T-cell (primary cell): ENCODE measurements at regions not wholly inside any gene's neighbourhood (a gene's known extent, or its start where the extent isn't known, plus 50 kb on each side); places are given as distances from the start of the nearest gene placed in this dataset.

ENCODE experiments used
- ATAC-seq, 4 experiments: fragments of 200-7000 bp in 3 of 4; fragments of 150-1000 bp in 1 of 4; cut with Tn5 transposase; replicated peaks in 1 of 4; 1 replicate in 3 of 4; 2 replicates in 1 of 4; pipeline ENCODE4 v1.10.0; 2021; ENCODE audit warnings: moderate library complexity in 3 of 4, mild to moderate bottlenecking in 2 of 4, moderate number of reproducible peaks in 1 of 4
- CTCF ChIA-PET, 2 donors: fragments of 300-600 bp; sonication (Branson Sonifier 250); formaldehyde crosslinking; loops; one replicate each; lab custom pipeline; 2022; ENCODE audit warnings: antibody characterized with exemption in 2 of 2; lab: Charles Lee
- POLR2A ChIA-PET, 2 donors: fragments of 300-600 bp; sonication (Branson Sonifier 250); formaldehyde crosslinking; loops; one replicate each; lab custom pipeline; 2022; ENCODE audit warnings: antibody characterized with exemption in 2 of 2; lab: Charles Lee
- DNase-seq, 35 experiments: peaks; one replicate each; pipeline versions ENCODE4 v3.0.0 to v3.0.0-alpha.2; 2013 to 2023
- H3K27ac ChIP-seq: one replicate; pipeline ENCODE4 v1.5.1; 2013; ENCODE audit warnings: low read length
- H3K27me3 ChIP-seq, 2 experiments: replicated peaks in 1 of 2; 1 replicate in 1 of 2; 2 replicates in 1 of 2; pipeline versions ENCODE4 v1.6.1 to v1.7.0; 2013; ENCODE audit warnings: low read length in 1 of 2, mixed read lengths in 1 of 2; ENCODE audit not compliant: control insufficient read depth in 2 of 2, insufficient read depth in 2 of 2; ENCODE audit errors: extremely low read depth in 1 of 2
- H3K36me3 ChIP-seq, 2 donors: 1 replicate in 1 of 2; 2 replicates in 1 of 2; pipeline versions ENCODE4 v1.6.1 to v1.7.0; 2013; ENCODE audit warnings: low read length in 1 of 2; ENCODE audit not compliant: control insufficient read depth in 2 of 2, insufficient read depth in 1 of 2; ENCODE audit errors: extremely low read depth in 1 of 2
- H3K4me1 ChIP-seq, 2 experiments: 1 replicate in 1 of 2; 2 replicates in 1 of 2; pipeline versions ENCODE4 v1.6.1 to v1.7.0; 2013; ENCODE audit warnings: low read length in 2 of 2, mixed read lengths in 1 of 2; ENCODE audit not compliant: insufficient read depth in 2 of 2, control insufficient read depth in 1 of 2; ENCODE audit errors: extremely low read depth in 1 of 2
- H3K4me3 ChIP-seq, 2 donors: 1 replicate in 1 of 2; 2 replicates in 1 of 2; pipeline versions ENCODE4 v1.5.1 to v1.7.0; 2013; ENCODE audit warnings: mild to moderate bottlenecking in 2 of 2, low read length in 1 of 2, moderate library complexity in 1 of 2; ENCODE audit not compliant: control insufficient read depth in 1 of 2; ENCODE audit errors: extremely low read depth in 1 of 2
- H3K9me3 ChIP-seq: 2 replicates; pipeline ENCODE4 v1.7.0; 2013
- H3K27ac Mint-ChIP-seq, 2 donors: one replicate each; pipeline ENCODE4 v1.8.0; 2020 to 2021; ENCODE audit warnings: mild to moderate bottlenecking in 2 of 2, mixed read lengths in 2 of 2
- H3K27me3 Mint-ChIP-seq, 2 donors: one replicate each; pipeline ENCODE4 v1.8.0; 2021 to 2022; ENCODE audit warnings: mixed read lengths in 2 of 2
- H3K36me3 Mint-ChIP-seq: one replicate; pipeline ENCODE4 v1.8.0; 2021; ENCODE audit warnings: mixed read lengths
- H3K4me1 Mint-ChIP-seq, 3 donors: one replicate each; pipeline ENCODE4 v1.8.0; 2020 to 2022; ENCODE audit warnings: mixed read lengths in 3 of 3, mild to moderate bottlenecking in 1 of 3
- H3K4me3 Mint-ChIP-seq, 3 donors: one replicate each; pipeline ENCODE4 v1.8.0; 2020 to 2022; ENCODE audit warnings: mild to moderate bottlenecking in 3 of 3, mixed read lengths in 3 of 3, moderate library complexity in 3 of 3
- H3K9me3 Mint-ChIP-seq, 3 donors: one replicate each; pipeline ENCODE4 v1.8.0; 2020 to 2022; ENCODE audit warnings: mixed read lengths in 3 of 3
- WGBS: methylation state at CpG from one replicate; pipeline ENCODE4 v1.1.5; 2013; ENCODE audit warnings: missing lambda C conversion rate; ENCODE audit not compliant: insufficient coverage; 5-methylcytosine and 5-hydroxymethylcytosine counted together

DNA sequence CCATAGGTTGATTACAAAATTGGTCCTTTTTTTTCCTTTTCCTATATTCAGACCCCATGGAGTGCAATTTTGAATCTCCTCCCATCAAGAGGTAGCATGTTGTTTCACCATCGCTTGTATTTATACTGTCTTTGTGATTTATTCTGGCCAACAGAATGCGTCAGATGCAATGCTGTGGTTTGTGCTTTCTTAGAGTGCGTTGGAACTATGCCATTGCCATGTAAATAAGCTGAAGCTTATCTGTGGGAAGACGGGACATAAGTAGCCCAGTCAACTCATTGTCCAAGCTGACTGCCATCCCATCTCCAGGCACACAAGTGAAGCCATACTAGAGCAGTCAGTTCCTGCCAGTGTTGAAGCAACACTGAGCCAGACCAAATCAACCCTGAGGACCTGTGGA lies 1339.3 kb upstream of the GOT2 start:
- ChIA-PET CTCF (no interaction called here), POLR2A (no interaction called here)
- Histone ChIP-seq H3K27ac (no peak overlapping the region), H3K4me1 (no peaks in the 10 kb centered on the region), H3K36me3 (no peaks in the 10 kb centered on the region), H3K4me3 (no peak overlapping the region), H3K27me3 (no peaks in the 10 kb centered on the region), H3K9me3 (no peaks in the 10 kb centered on the region)
- Mint-ChIP-seq H3K9me3 (peaks cover 8 to 33% (median 27%) of the 10 kb centered on the region in 3 donors), H3K36me3 (no peaks in the 10 kb centered on the region), H3K27me3 (no peaks in the 10 kb centered on the region), H3K27ac (no peak overlapping the region), H3K4me3 (no peak overlapping the region), H3K4me1 (no peaks in the 10 kb centered on the region)
- no peak for ATAC-seq
- no peak for DNase-seq
- WGBS: 80% methylated on average over 1 of the region's 4 CpGs

DNA sequence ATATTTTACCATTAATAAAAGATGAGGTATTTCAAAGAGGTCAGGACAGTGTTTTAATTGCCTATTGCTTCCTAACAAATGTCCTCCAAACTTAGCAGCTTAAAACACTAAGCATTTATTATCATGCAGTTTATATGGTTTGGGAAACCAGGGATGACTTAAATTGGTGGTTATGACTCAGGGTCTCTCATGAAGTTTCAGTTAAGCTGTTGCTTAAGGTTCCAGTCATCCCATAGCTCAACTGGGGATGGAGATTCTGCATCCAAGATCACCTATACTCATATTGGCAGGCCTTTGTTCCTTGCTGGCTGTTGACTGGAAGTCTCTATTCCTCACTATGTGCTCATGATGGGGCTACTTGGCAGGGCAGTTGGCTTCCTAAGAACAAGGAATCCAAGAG lies 1329.9 kb upstream of the GOT2 start:
- Mint-ChIP-seq H3K9me3 (peaks cover 3 to 17% (median 8%) of the 10 kb centered on the region in 3 donors), H3K27ac (no peak overlapping the region)
- POLR2A ChIA-PET: no interaction called here

DNA sequence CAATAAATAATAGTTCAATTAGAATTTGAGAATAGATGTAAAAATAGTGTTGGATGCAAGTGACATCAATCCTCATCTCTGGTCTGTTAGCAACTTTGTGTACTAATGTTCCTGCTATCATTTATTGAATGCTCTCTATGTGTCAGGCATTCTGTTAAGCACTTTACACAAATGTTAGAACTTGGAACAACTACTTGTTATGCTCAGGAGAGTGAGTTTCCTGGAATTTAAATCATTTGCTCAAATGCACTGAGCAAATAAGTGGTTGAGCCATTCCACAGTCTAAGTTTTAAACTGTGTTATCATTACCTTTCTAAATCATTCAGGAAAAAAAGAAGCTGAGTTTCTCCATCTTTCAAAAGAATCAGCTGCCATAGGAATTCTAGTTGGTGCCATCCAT lies 1327.3 kb upstream of the GOT2 start:
- peaks cover 14 to 24% (median 16%) of the 10 kb centered on the region in 3 donors for H3K9me3 Mint-ChIP-seq
- ATAC-seq (no peak), DNase-seq (no peak)
- no peaks in the 10 kb centered on the region for H3K36me3 Mint-ChIP-seq
- H3K27me3 Mint-ChIP-seq: no peaks in the 10 kb centered on the region
- Histone ChIP-seq H3K27ac (no peak overlapping the region), H3K9me3 (no peaks in the 10 kb centered on the region), H3K27me3 (no peaks in the 10 kb centered on the region), H3K4me1 (no peaks in the 10 kb centered on the region), H3K4me3 (no peak overlapping the region), H3K36me3 (no peaks in the 10 kb centered on the region)
- H3K4me1 Mint-ChIP-seq: no peaks in the 10 kb centered on the region
- POLR2A ChIA-PET: no interaction called here
- no peak overlapping the region for H3K27ac Mint-ChIP-seq
- H3K4me3 Mint-ChIP-seq: no peak overlapping the region
- CTCF ChIA-PET: no interaction called here

More for the DNA sequence above, 1329.9 kb upstream of the GOT2 start:
- Mint-ChIP-seq H3K4me3 (no peak overlapping the region), H3K36me3 (no peaks in the 10 kb centered on the region), H3K27me3 (no peaks in the 10 kb centered on the region), H3K4me1 (no peaks in the 10 kb centered on the region)
- Histone ChIP-seq H3K4me3 (no peak overlapping the region), H3K4me1 (no peaks in the 10 kb centered on the region), H3K27ac (no peak overlapping the region), H3K27me3 (no peaks in the 10 kb centered on the region), H3K9me3 (no peaks in the 10 kb centered on the region), H3K36me3 (no peaks in the 10 kb centered on the region)
- no peak for DNase-seq
- no peak for ATAC-seq
- CTCF ChIA-PET: no interaction called here

DNA sequence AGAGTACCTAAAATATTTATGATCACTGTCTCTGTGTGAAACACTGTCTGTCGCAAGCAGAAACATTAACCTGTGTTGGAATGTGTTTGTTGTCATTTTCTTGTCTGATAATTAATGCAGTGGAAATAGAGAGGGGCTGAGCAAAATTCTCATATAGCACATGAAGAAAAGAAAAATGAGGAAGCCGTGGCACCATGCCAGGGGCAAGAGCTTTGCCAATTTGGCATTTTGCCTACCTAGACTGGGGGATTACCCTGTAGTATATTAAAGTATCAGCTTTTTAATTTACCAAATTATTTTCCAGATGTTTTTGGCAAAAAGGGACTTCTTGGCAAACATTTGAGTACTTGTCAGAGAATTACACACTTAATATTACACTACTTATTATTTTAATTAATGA lies 1326.6 kb upstream of the GOT2 start:
- POLR2A ChIA-PET: no interaction called here

DNA sequence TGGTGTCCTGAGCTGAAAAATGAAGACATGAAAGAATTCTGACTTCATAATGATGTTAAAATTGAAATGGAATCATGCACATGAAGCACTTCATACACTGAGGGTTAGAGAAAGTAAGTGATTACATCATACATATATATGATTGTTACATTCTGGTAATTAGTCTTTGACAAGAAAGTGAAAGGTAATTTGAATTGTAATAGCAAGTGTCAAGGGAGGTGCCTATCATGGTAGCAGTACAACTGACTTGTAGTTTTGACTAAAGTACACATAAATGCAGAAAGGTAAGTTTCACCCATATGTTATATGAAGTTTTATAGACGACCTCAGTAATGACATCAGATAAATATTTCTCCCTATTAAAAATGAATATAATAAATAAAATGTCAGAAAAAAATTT lies 1325.0 kb upstream of the GOT2 start:
- Histone ChIP-seq H3K4me1 (no peaks in the 10 kb centered on the region), H3K27ac (no peak overlapping the region), H3K4me3 (no peak overlapping the region), H3K36me3 (no peaks in the 10 kb centered on the region), H3K27me3 (no peaks in the 10 kb centered on the region), H3K9me3 (no peaks in the 10 kb centered on the region)
- Mint-ChIP-seq H3K36me3 (no peaks in the 10 kb centered on the region), H3K9me3 (peaks cover 16 to 22% (median 17%) of the 10 kb centered on the region in 3 donors), H3K27me3 (no peaks in the 10 kb centered on the region), H3K4me3 (no peak overlapping the region), H3K4me1 (no peaks in the 10 kb centered on the region), H3K27ac (no peak overlapping the region)
- POLR2A ChIA-PET: no interaction called here
- DNase-seq: no peak
- ATAC-seq: no peak
- WGBS: no CpG with 5 or more reads among the region's 1 CpG
- CTCF ChIA-PET: no interaction called here

More for the DNA sequence above, 1326.6 kb upstream of the GOT2 start:
- H3K4me1 ChIP-seq: no peaks in the 10 kb centered on the region
- no peaks in the 10 kb centered on the region for H3K36me3 ChIP-seq
- no peaks in the 10 kb centered on the region for H3K4me1 Mint-ChIP-seq
- H3K27me3 Mint-ChIP-seq: no peaks in the 10 kb centered on the region
- no peak for ATAC-seq
- H3K36me3 Mint-ChIP-seq: no peaks in the 10 kb centered on the region
- no peaks in the 10 kb centered on the region for H3K9me3 ChIP-seq
- H3K27ac ChIP-seq: no peak overlapping the region
- no peak overlapping the region for H3K4me3 ChIP-seq
- WGBS: no CpG with 5 or more reads among the region's 2 CpGs
- H3K9me3 Mint-ChIP-seq: peaks cover 16 to 26% (median 18%) of the 10 kb centered on the region in 3 donors
- no peak overlapping the region for H3K4me3 Mint-ChIP-seq
- no peak overlapping the region for H3K27ac Mint-ChIP-seq
- CTCF ChIA-PET: no interaction called here
- H3K27me3 ChIP-seq: no peaks in the 10 kb centered on the region
- no peak for DNase-seq

DNA sequence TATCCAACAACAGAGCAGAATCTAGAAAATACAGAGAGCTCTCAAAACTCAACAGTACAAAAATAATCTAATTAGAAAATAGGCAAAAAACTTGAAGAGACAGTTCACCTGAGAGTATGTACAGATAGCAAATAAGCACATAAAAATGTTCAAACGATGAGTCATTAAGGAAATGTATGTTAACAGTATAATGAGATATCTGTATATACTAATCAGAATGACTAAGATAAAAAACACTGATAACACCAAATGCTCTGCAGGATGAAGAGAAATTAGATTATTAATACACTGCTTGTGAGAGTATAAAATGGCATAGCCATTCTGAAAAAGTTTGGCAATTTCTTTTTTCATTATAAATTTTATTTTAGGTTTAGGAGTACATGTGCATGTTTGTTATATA lies 1307.6 kb upstream of the GOT2 start:
- H3K36me3 Mint-ChIP-seq: no peaks in the 10 kb centered on the region
- H3K4me1 ChIP-seq: no peaks in the 10 kb centered on the region

DNA sequence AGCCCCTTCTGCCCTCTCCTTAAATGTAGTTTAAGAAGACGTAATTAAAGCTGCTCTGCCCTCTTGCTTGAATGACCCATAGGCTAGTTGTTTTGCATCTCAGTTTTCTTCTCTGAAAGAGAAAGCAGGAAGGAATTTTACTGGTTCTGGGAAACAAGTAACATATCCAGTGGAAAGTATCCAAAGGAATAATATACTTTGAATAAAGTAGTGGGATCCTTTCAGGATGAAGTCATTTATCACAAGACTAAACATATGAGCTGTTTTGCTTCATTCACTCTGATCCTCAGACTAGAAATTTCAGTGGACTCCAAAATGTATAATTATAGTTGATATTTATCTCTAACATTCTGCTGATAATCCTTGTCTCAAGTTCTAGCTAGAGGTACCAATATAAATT lies 1297.6 kb upstream of the GOT2 start:
- H3K27me3 ChIP-seq: no peaks in the 10 kb centered on the region
- peaks cover 7 to 25% (median 22%) of the 10 kb centered on the region in 3 donors for H3K9me3 Mint-ChIP-seq
- H3K4me3 Mint-ChIP-seq: no peak overlapping the region
- no peak overlapping the region for H3K27ac Mint-ChIP-seq
- no peak overlapping the region for H3K4me3 ChIP-seq
- H3K36me3 ChIP-seq: no peaks in the 10 kb centered on the region
- no peaks in the 10 kb centered on the region for H3K4me1 Mint-ChIP-seq
- DNase-seq (no peak), ATAC-seq (no peak)
- no CpG with 5 or more reads among the region's 1 CpG for WGBS
- H3K27ac ChIP-seq: no peak overlapping the region
- no peaks in the 10 kb centered on the region for H3K27me3 Mint-ChIP-seq
- no peaks in the 10 kb centered on the region for H3K4me1 ChIP-seq
- ChIA-PET CTCF (no interaction called here), POLR2A (no interaction called here)
- H3K36me3 Mint-ChIP-seq: no peaks in the 10 kb centered on the region
- no peaks in the 10 kb centered on the region for H3K9me3 ChIP-seq

More for the DNA sequence above, 1307.6 kb upstream of the GOT2 start:
- no peak overlapping the region for H3K27ac ChIP-seq
- peaks cover 4% of the 10 kb centered on the region for H3K9me3 ChIP-seq
- ChIA-PET POLR2A (no interaction called here), CTCF (no interaction called here)
- no peak overlapping the region for H3K4me3 ChIP-seq
- no peaks in the 10 kb centered on the region for H3K36me3 ChIP-seq
- DNase-seq (no peak), ATAC-seq (no peak)
- no CpG with 5 or more reads among the region's 1 CpG for WGBS
- no peaks in the 10 kb centered on the region for H3K27me3 ChIP-seq
- Mint-ChIP-seq H3K9me3 (peaks cover 9 to 51% (median 27%) of the 10 kb centered on the region in 3 donors), H3K4me3 (no peak overlapping the region), H3K27ac (no peak overlapping the region), H3K4me1 (no peaks in the 10 kb centered on the region), H3K27me3 (no peaks in the 10 kb centered on the region)
